Panc1 (cell line): ENCODE measurements at regions not wholly inside any gene's neighbourhood (a gene's known extent, or its start where the extent isn't known, plus 50 kb on each side); places are given as distances from the start of the nearest gene placed in this dataset.

Experiments used
- POLR2AphosphoS5 ChIP-seq: IDR thresholded peaks from 2 replicates; pipeline ENCODE4 v1.6.1; 2012; ENCODE audit warnings: mild to moderate bottlenecking, low read depth, low read length, moderate library complexity
- TF ChIP-seq, protein P1 (sequence below): fragments of 450-650 bp; IDR thresholded peaks from 2 replicates; pipeline ENCODE4 v1.5.1; 2017; ENCODE audit warnings: mild to moderate bottlenecking

DNA sequence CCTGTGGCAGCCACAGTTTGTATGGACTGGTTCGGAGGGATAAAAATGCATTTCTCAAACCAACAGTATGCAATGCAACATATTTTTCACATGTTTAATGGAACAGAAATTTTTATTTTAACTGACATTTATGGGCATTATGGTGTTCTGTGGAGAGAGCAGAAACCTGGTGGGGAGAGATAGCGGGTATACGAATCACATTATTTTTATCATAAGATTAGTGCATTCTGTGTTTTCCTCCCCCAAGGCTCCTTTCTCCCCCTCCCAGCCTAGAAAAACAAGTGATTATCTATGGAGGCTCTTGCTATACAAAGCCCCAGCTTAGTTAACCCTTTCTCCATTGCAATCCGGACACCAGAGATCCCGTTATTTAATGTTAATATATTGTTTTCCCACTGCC lies 289.8 kb upstream of the PIK3C3 start:
- TF ChIP-seq, protein P1, sequence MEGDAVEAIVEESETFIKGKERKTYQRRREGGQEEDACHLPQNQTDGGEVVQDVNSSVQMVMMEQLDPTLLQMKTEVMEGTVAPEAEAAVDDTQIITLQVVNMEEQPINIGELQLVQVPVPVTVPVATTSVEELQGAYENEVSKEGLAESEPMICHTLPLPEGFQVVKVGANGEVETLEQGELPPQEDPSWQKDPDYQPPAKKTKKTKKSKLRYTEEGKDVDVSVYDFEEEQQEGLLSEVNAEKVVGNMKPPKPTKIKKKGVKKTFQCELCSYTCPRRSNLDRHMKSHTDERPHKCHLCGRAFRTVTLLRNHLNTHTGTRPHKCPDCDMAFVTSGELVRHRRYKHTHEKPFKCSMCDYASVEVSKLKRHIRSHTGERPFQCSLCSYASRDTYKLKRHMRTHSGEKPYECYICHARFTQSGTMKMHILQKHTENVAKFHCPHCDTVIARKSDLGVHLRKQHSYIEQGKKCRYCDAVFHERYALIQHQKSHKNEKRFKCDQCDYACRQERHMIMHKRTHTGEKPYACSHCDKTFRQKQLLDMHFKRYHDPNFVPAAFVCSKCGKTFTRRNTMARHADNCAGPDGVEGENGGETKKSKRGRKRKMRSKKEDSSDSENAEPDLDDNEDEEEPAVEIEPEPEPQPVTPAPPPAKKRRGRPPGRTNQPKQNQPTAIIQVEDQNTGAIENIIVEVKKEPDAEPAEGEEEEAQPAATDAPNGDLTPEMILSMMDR: no peak
- TF ChIP-seq POLR2AphosphoS5: no peak
